Activated CD8-positive, alpha-beta memory T cell treated with anti-CD3 and anti-CD28 coated beads, Interleukin-2, amount 10 ng/mL, durations not matched to agents 7 days and 5 days (primary cell): ENCODE measurements at regions not wholly inside any gene's neighbourhood (a gene's known extent, or its start where the extent isn't known, plus 50 kb on each side); places are given as distances from the start of the nearest gene placed in this dataset.

ENCODE experiments used
- ATAC-seq: fragments of 150-1000 bp; cut with Tn5 transposase; one replicate; pipeline ENCODE4 v1.10.0; 2021; ENCODE audit warnings: moderate library complexity
- CTCF ChIA-PET: fragments of 350-600 bp; sonication (Branson Sonifier 250); formaldehyde crosslinking; loops from one replicate; lab custom pipeline; 2021; ENCODE audit warnings: antibody characterized with exemption; lab: Charles Lee
- DNase-seq: peaks from one replicate; pipeline ENCODE4 v3.0.0-alpha.2; 2020
- H3K27ac Mint-ChIP-seq: one replicate; pipeline ENCODE4 v1.8.0; 2021; ENCODE audit warnings: mild to moderate bottlenecking, mixed read lengths
- H3K27me3 Mint-ChIP-seq: one replicate; pipeline ENCODE4 v1.8.0; 2021; ENCODE audit warnings: mixed read lengths
- H3K36me3 Mint-ChIP-seq: one replicate; pipeline ENCODE4 v1.8.0; 2021; ENCODE audit warnings: mild to moderate bottlenecking, mixed read lengths
- H3K4me1 Mint-ChIP-seq: one replicate; pipeline ENCODE4 v1.8.0; 2021; ENCODE audit warnings: mixed read lengths
- H3K4me3 Mint-ChIP-seq: one replicate; pipeline ENCODE4 v1.8.0; 2021; ENCODE audit warnings: mild to moderate bottlenecking, moderate library complexity, mixed read lengths
- H3K9me3 Mint-ChIP-seq: one replicate; pipeline ENCODE4 v1.8.0; 2022; ENCODE audit warnings: low read depth, mixed read lengths

DNA sequence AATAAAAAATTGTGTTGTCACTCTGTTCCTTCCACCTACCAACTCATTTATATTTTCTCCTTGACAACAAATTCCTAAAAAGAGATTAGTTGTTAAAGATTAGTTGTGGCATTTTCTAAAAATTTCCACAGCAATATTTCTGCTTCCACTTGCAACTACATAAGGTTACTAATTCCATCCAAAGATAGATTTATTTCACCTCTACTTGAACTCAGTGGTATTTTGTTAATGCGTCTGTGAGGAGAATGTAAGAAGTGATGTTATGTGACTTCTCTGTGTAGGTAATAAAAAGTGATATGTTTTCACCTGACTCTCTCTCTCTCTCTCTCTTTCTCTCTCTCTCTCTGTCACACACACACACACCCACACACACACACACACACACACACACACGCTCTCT, 1104.8 kb downstream of the AMY1C start:
- peaks cover 8% of the 10 kb centered on the region for H3K9me3 Mint-ChIP-seq
- CTCF ChIA-PET: no interaction called here
- H3K27ac Mint-ChIP-seq: no peak overlapping the region
- H3K4me1 Mint-ChIP-seq: no peaks in the 10 kb centered on the region
- ATAC-seq (no peak), DNase-seq (no peak)
- H3K4me3 Mint-ChIP-seq: no peak overlapping the region
- H3K36me3 Mint-ChIP-seq: no peaks in the 10 kb centered on the region
- no peaks in the 10 kb centered on the region for H3K27me3 Mint-ChIP-seq

- CTCF ChIA-PET: no interaction called here
- no peaks in the 10 kb centered on the region for H3K27me3 Mint-ChIP-seq
- DNase-seq: no peak
- no peak for ATAC-seq
- no peak overlapping the region for H3K4me3 Mint-ChIP-seq
- no peaks in the 10 kb centered on the region for H3K36me3 Mint-ChIP-seq
- H3K27ac Mint-ChIP-seq: no peak overlapping the region
- H3K9me3 Mint-ChIP-seq: peaks cover 8% of the 10 kb centered on the region
- H3K4me1 Mint-ChIP-seq: no peaks in the 10 kb centered on the region
These were observed 1105.9 kb downstream of the AMY1C start for GRCh38 chr1:104855550-104855949.

- H3K9me3 Mint-ChIP-seq: peaks cover 8% of the 10 kb centered on the region
- CTCF ChIA-PET: no interaction called here
- H3K27ac Mint-ChIP-seq: no peak overlapping the region
- no peaks in the 10 kb centered on the region for H3K27me3 Mint-ChIP-seq
- no peaks in the 10 kb centered on the region for H3K4me1 Mint-ChIP-seq
- H3K36me3 Mint-ChIP-seq: no peaks in the 10 kb centered on the region
- no peak for ATAC-seq
- no peak overlapping the region for H3K4me3 Mint-ChIP-seq
- no peak for DNase-seq
These were observed 1106.4 kb downstream of the AMY1C start for GRCh38 chr1:104856091-104856490.

DNA sequence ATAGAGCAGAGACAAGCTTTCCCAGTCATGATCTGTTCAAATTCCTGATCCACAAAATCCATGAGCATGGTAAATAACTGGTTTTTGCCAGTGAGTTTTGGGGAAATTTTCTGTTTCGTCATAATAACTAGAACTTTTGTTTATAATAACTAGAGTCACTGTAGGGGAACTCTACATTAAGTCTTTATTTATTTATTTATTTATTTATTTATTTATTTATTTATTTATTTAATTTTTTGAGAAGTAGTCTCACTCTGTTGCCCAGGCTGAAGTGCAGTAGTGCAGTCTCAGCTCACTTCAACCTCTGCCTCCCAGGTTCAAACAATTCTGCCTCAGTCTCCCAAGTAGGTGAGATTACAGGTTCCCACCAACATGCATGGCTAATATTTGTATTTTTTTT, 1106.8 kb downstream of the AMY1C start:
- Mint-ChIP-seq H3K4me3 (no peak overlapping the region), H3K36me3 (no peaks in the 10 kb centered on the region), H3K27me3 (no peaks in the 10 kb centered on the region), H3K9me3 (peaks cover 8% of the 10 kb centered on the region), H3K27ac (no peak overlapping the region), H3K4me1 (no peaks in the 10 kb centered on the region)
- CTCF ChIA-PET: no interaction called here
- DNase-seq (no peak), ATAC-seq (no peak)

GRCh38 chr1:104868794-104869193, 1119.1 kb downstream of the AMY1C start:
- Mint-ChIP-seq H3K4me3 (no peak overlapping the region), H3K27ac (no peak overlapping the region), H3K4me1 (no peaks in the 10 kb centered on the region), H3K36me3 (no peaks in the 10 kb centered on the region), H3K9me3 (peaks cover 5% of the 10 kb centered on the region), H3K27me3 (no peaks in the 10 kb centered on the region)
- no peak for DNase-seq
- no peak for ATAC-seq
- CTCF ChIA-PET: no interaction called here

GRCh38 chr1:104874044-104874443, 1124.3 kb downstream of the AMY1C start:
- CTCF ChIA-PET: no interaction called here
- H3K36me3 Mint-ChIP-seq: no peaks in the 10 kb centered on the region
- DNase-seq: no peak
- no peak overlapping the region for H3K27ac Mint-ChIP-seq
- ATAC-seq: no peak
- H3K4me1 Mint-ChIP-seq: no peaks in the 10 kb centered on the region
- no peak overlapping the region for H3K4me3 Mint-ChIP-seq
- no peaks in the 10 kb centered on the region for H3K27me3 Mint-ChIP-seq
- H3K9me3 Mint-ChIP-seq: peaks cover 11% of the 10 kb centered on the region

DNA sequence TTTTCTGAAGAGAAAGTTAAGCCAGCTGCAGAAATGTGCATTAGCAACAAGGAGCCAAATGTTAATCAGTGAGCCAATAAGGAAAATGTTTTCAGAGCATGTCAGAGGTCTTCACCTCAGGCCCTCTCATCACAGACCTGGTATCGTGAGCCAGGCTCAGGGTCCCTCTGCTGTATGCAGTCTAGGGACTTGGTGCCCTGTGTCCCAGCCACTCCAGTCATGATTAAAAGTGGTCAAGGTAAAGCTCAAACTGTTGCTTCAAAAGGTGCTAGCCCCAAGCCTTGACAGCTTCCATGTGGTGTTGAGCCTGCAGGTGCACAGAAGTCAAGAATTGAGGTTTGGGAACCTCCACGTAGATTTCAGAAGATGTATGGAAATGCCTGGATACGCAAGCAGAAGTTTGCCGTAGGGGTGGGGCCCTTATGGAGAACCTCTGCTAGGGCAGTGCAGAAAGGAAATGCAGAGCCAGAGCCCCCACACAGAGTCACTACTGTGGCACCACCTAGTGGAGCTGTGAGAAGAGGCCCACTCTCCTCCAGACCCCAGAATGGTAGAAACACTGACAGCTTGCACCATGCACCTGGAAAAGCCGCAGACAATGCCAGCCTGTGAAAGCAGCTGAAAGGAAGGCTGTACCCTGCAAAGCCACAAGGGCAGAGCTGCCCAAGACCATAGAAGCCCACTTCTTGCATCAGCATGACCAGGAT, 1128.7 kb downstream of the AMY1C start:
- Mint-ChIP-seq H3K9me3 (peaks cover 5% of the 10 kb centered on the region), H3K4me1 (no peaks in the 10 kb centered on the region)
- CTCF ChIA-PET: no interaction called here

GRCh38 chr1:104884939-104885338, 1135.2 kb downstream of the AMY1C start:
- peaks cover 4% of the 10 kb centered on the region for H3K9me3 Mint-ChIP-seq
- CTCF ChIA-PET: no interaction called here
- H3K4me1 Mint-ChIP-seq: no peaks in the 10 kb centered on the region
- no peak overlapping the region for H3K27ac Mint-ChIP-seq
- H3K36me3 Mint-ChIP-seq: no peaks in the 10 kb centered on the region
- H3K27me3 Mint-ChIP-seq: no peaks in the 10 kb centered on the region
- no peak for DNase-seq
- no peak for ATAC-seq
- H3K4me3 Mint-ChIP-seq: no peak overlapping the region

More for the DNA sequence above, 1128.7 kb downstream of the AMY1C start:
- Mint-ChIP-seq H3K36me3 (no peaks in the 10 kb centered on the region), H3K27ac (no peak overlapping the region), H3K27me3 (no peaks in the 10 kb centered on the region), H3K4me3 (no peak overlapping the region)
- DNase-seq (no peak), ATAC-seq (no peak)

GRCh38 chr1:104905322-104905721, 1155.6 kb downstream of the AMY1C start:
- DNase-seq (no peak), ATAC-seq (no peak)
- Mint-ChIP-seq H3K4me1 (no peaks in the 10 kb centered on the region), H3K27me3 (no peaks in the 10 kb centered on the region), H3K27ac (no peak overlapping the region), H3K9me3 (peaks cover 12% of the 10 kb centered on the region), H3K36me3 (no peaks in the 10 kb centered on the region), H3K4me3 (no peak overlapping the region)
- CTCF ChIA-PET: no interaction called here

DNA sequence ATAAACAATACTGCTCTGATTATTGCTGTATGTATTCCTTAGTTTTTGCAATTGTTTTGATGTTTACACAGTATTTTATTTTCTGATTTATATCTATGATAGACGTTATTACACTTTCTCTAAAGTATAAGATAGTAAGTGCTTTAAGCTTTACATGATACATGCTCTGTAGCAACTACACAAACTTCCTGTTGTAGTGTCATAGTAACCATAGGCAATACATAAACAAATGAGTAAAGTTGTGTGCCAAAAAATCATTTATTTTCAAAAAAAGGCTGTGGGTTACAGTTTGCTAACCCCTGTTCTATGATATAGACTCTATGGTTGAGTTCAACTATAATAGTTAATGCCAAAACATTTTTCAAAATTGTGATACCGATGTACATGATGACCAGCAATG, 1156.4 kb downstream of the AMY1C start:
- ATAC-seq: no peak
- H3K36me3 Mint-ChIP-seq: no peaks in the 10 kb centered on the region

GRCh38 chr1:104919188-104919587, 1169.5 kb downstream of the AMY1C start:
- no peak overlapping the region for H3K4me3 Mint-ChIP-seq
- CTCF ChIA-PET: no interaction called here
- ATAC-seq (no peak), DNase-seq (no peak)
- H3K36me3 Mint-ChIP-seq: no peaks in the 10 kb centered on the region
- no peaks in the 10 kb centered on the region for H3K4me1 Mint-ChIP-seq
- peaks cover 7% of the 10 kb centered on the region for H3K9me3 Mint-ChIP-seq
- H3K27ac Mint-ChIP-seq: no peak overlapping the region
- no peaks in the 10 kb centered on the region for H3K27me3 Mint-ChIP-seq

More for the DNA sequence above, 1156.4 kb downstream of the AMY1C start:
- H3K27me3 Mint-ChIP-seq: no peaks in the 10 kb centered on the region
- CTCF ChIA-PET: no interaction called here
- no peak overlapping the region for H3K27ac Mint-ChIP-seq
- DNase-seq: no peak
- H3K4me1 Mint-ChIP-seq: no peaks in the 10 kb centered on the region
- H3K9me3 Mint-ChIP-seq: peaks cover 12% of the 10 kb centered on the region
- H3K4me3 Mint-ChIP-seq: no peak overlapping the region

- H3K4me3 Mint-ChIP-seq: no peak overlapping the region
- no peaks in the 10 kb centered on the region for H3K27me3 Mint-ChIP-seq
- DNase-seq (no peak), ATAC-seq (no peak)
- CTCF ChIA-PET: no interaction called here
- no peak overlapping the region for H3K27ac Mint-ChIP-seq
- no peaks in the 10 kb centered on the region for H3K4me1 Mint-ChIP-seq
- peaks cover 7% of the 10 kb centered on the region for H3K9me3 Mint-ChIP-seq
- H3K36me3 Mint-ChIP-seq: no peaks in the 10 kb centered on the region
These were observed 1171.8 kb downstream of the AMY1C start for GRCh38 chr1:104921525-104921924.

- Mint-ChIP-seq H3K9me3 (peaks cover 13% of the 10 kb centered on the region), H3K4me3 (no peak overlapping the region), H3K27ac (no peak overlapping the region), H3K27me3 (no peaks in the 10 kb centered on the region), H3K4me1 (no peaks in the 10 kb centered on the region), H3K36me3 (no peaks in the 10 kb centered on the region)
- ATAC-seq: no peak
- DNase-seq: no peak
- CTCF ChIA-PET: no interaction called here
These were observed 1173.4 kb downstream of the AMY1C start for GRCh38 chr1:104923075-104923474.

GRCh38 chr1:104929280-104929679, 1179.6 kb downstream of the AMY1C start:
- no peaks in the 10 kb centered on the region for H3K27me3 Mint-ChIP-seq
- no peak overlapping the region for H3K27ac Mint-ChIP-seq
- peaks cover 19% of the 10 kb centered on the region for H3K9me3 Mint-ChIP-seq
- no peak for ATAC-seq
- DNase-seq: no peak
- no peak overlapping the region for H3K4me3 Mint-ChIP-seq
- CTCF ChIA-PET: no interaction called here
- H3K4me1 Mint-ChIP-seq: no peaks in the 10 kb centered on the region
- H3K36me3 Mint-ChIP-seq: no peaks in the 10 kb centered on the region
